Lung (tissue), 11 donors: ENCODE measurements at regions not wholly inside any gene's neighbourhood (a gene's known extent, or its start where the extent isn't known, plus 50 kb on each side); places are given as distances from the start of the nearest gene placed in this dataset.

Experiments used
- ATAC-seq: fragments of 200-7000 bp; cut with Tn5 transposase; one replicate; pipeline ENCODE4 v1.9.1; 2020; ENCODE audit warnings: moderate number of reproducible peaks; ENCODE audit not compliant: insufficient read depth, low FRiP score
- DNase-seq, 3 donors: peaks; one replicate each; pipeline ENCODE4 v3.0.0-alpha.2; 2013 to 2017
- H3K27ac ChIP-seq, 2 donors: one replicate each; pipeline ENCODE4 v1.5.1; 2013; ENCODE audit warnings: mild to moderate bottlenecking in 2 of 2, moderate library complexity in 2 of 2, control low read depth in 1 of 2, inconsistent platforms in 1 of 2, low read depth in 1 of 2, low read length in 1 of 2
- H3K27me3 ChIP-seq, 3 donors: one replicate each; pipeline ENCODE4 v1.5.1; 2013; ENCODE audit warnings: low read length in 2 of 3; ENCODE audit not compliant: control insufficient read depth in 3 of 3, insufficient read depth in 3 of 3
- H3K36me3 ChIP-seq, 4 donors: one replicate each; pipeline ENCODE4 v1.5.1; 2013; ENCODE audit warnings: low read length in 4 of 4, mild to moderate bottlenecking in 1 of 4, moderate library complexity in 1 of 4; ENCODE audit not compliant: control insufficient read depth in 4 of 4, insufficient read depth in 4 of 4
- H3K4me1 ChIP-seq, 5 donors: one replicate each; pipeline ENCODE4 v1.5.1; 2013; ENCODE audit warnings: low read length in 5 of 5, mild to moderate bottlenecking in 2 of 5, moderate library complexity in 1 of 5; ENCODE audit not compliant: control insufficient read depth in 5 of 5, insufficient read depth in 5 of 5
- H3K4me3 ChIP-seq: one replicate; pipeline ENCODE4 v1.5.1; 2013; ENCODE audit warnings: mild to moderate bottlenecking, control low read depth, moderate library complexity
- H3K9ac ChIP-seq, 2 donors: one replicate each; pipeline ENCODE4 v1.5.1; 2013; ENCODE audit warnings: low read length in 2 of 2, control low read depth in 1 of 2; ENCODE audit not compliant: insufficient read depth in 1 of 2
- H3K9me3 ChIP-seq, 4 donors: one replicate each; pipeline ENCODE4 v1.5.1; 2013; ENCODE audit warnings: low read length in 3 of 4, mild to moderate bottlenecking in 1 of 4, moderate library complexity in 1 of 4; ENCODE audit not compliant: control insufficient read depth in 4 of 4, insufficient read depth in 3 of 4
- CTCF ChIP-seq: IDR thresholded peaks from 2 replicates; pipeline ENCODE4 v1.5.1; 2012; ENCODE audit warnings: mild to moderate bottlenecking; ENCODE audit errors: control extremely low read depth, extremely low read depth
- WGBS, 2 donors: extraction: QIAGEN DNeasy Blood & Tissue Kit; methylation state at CpG; one replicate each; pipeline ENCODE4 v1.1.7; 2013; 5-methylcytosine and 5-hydroxymethylcytosine counted together
- donor health status: control.
- donor health status: control.
- donor health status: Bipolar disorder and iron deficiency.
- donor health status: healthy.
- donor health status: DM: yes; HTN: yes; CAD: no.

DNA sequence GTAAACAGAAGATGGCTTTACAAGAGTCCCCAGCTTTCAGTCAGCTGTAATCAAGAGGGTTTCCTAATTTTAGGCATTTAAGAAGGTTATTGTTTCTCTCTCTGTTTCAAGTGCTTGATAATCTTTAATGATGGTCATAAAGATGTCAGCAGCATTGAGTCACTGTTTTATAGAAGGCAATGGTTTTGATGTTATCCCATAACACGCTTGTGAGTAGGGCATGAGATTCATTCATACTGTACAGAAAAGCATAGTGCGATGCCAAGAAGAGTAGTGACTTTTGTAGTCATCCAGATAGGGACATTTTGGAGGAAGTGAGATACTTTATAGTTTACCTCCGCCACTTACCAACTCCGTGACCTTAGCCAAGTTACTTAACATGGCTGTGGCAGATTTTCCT is 364.2 kb upstream of the SLC10A2 start:
- H3K4me3 ChIP-seq: no peak overlapping the region
- no peak for DNase-seq
- TF ChIP-seq CTCF: no peak
- no peaks in the 10 kb centered on the region for H3K27me3 ChIP-seq
- H3K36me3 ChIP-seq: no peaks in the 10 kb centered on the region
- H3K4me1 ChIP-seq: peaks cover 0 to 7% (median 0%) of the 10 kb centered on the region in 5 donors
- WGBS, 2 donors: 85 to 91% methylated on average over 4 of the region's 4 CpGs
- H3K27ac ChIP-seq: no peak overlapping the region
- H3K9me3 ChIP-seq: peaks cover 0 to 1% (median 0%) of the 10 kb centered on the region in 4 donors
- H3K9ac ChIP-seq: no peak overlapping the region
- no peak for ATAC-seq

GRCh38 chr13:103410002-103410401 is 343.8 kb upstream of the SLC10A2 start:
- ATAC-seq (no peak), DNase-seq (no peak)
- no peak overlapping the region for H3K4me3 ChIP-seq
- H3K27ac ChIP-seq: no peak overlapping the region
- no peaks in the 10 kb centered on the region for H3K27me3 ChIP-seq
- no peak for TF ChIP-seq CTCF
- no peak overlapping the region for H3K9ac ChIP-seq
- H3K4me1 ChIP-seq: no peaks in the 10 kb centered on the region
- WGBS, 2 donors: 53 to 67% methylated on average over 4 of the region's 4 CpGs
- H3K9me3 ChIP-seq: no peaks in the 10 kb centered on the region
- H3K36me3 ChIP-seq: no peaks in the 10 kb centered on the region

DNA sequence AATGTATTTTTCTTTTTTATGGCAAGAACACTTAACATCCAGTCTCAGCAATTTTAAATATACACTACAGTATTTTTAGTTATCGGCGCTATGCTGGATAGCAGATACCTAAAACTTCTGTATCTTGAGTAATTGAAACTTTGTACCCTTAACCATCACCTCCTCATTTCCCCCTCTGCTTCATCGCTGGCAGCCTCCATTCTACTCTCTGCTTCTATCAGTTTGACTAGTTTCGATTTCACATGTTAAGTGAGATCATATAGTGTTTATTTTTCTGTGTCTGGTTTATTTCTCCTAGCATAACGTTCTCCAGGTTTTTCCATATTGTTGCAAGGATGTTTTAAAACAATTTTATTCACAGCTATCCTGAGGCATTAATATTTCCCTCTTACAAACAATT is 340.8 kb upstream of the SLC10A2 start:
- Histone ChIP-seq H3K4me3 (no peak overlapping the region), H3K27me3 (no peaks in the 10 kb centered on the region), H3K9ac (no peak overlapping the region), H3K9me3 (no peaks in the 10 kb centered on the region), H3K4me1 (no peaks in the 10 kb centered on the region), H3K27ac (no peak overlapping the region), H3K36me3 (no peaks in the 10 kb centered on the region)
- 79 to 86% methylated on average over 5 of the region's 5 CpGs for WGBS, 2 donors
- TF ChIP-seq CTCF: no peak
- DNase-seq (no peak), ATAC-seq (no peak)

DNA sequence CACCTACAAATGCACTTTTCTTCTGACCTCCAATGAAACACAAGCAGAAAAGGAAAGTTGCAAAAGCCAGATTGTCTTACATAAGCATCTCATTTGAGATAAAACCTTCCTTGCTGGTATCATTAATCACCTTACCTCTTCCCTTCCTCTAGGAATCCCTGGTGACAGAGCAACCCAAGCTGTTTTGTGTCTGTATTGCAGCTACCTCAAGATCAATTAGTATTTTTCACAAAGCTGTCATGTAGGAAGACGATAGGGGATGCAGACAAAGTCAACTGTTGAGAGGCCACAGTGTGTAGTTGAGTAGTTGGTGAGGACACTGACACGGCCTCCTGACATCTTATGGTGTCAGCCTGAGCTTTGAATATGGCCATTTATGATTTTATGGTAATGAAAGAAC is 339.1 kb upstream of the SLC10A2 start:
- Histone ChIP-seq H3K9me3 (no peaks in the 10 kb centered on the region), H3K4me3 (no peak overlapping the region), H3K27ac (no peak overlapping the region), H3K9ac (no peak overlapping the region), H3K27me3 (no peaks in the 10 kb centered on the region), H3K36me3 (no peaks in the 10 kb centered on the region), H3K4me1 (no peaks in the 10 kb centered on the region)
- no peak for TF ChIP-seq CTCF
- no peak for ATAC-seq
- 59 to 63% methylated on average over 2 of the region's 2 CpGs for WGBS, 2 donors
- no peak for DNase-seq
